HL-60 (cell line): ENCODE measurements at regions not wholly inside any gene's neighbourhood (a gene's known extent, or its start where the extent isn't known, plus 50 kb on each side); places are given as distances from the start of the nearest gene placed in this dataset.

Experiments used
- CTCF ChIP-seq: IDR thresholded peaks from one replicate; pipeline ENCODE4 v1.5.1; 2011; ENCODE audit warnings: low read length, control low read depth, inconsistent platforms; ENCODE audit not compliant: insufficient read depth
- POLR2AphosphoS5 ChIP-seq: IDR thresholded peaks from 2 replicates; pipeline ENCODE4 v1.6.1; 2012; ENCODE audit warnings: low read depth
- REST ChIP-seq: IDR thresholded peaks from 2 replicates; pipeline ENCODE4 v1.6.1; 2012; ENCODE audit warnings: low read depth; ENCODE audit not compliant: insufficient replicate concordance

DNA sequence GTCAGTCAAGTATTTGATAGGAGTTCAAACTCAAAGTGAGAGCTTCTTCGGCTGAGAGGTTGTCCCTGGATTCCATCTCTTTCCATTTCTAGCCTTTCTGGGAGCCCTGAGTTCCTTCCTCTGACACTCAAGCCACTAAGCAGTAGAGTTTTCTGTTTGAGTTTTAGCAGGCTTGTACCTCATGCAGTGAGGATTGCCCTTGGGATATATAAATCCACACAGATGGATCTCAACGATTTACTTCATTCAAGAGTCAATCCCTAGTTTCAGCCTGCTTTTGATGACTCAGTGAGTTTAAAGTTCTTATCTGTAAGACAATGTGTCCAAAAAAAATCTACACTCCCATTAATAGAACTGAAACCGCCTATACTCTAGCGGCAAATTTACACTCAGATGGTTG, 2240.9 kb upstream of the WWC1 start:
- TF ChIP-seq CTCF = no peak
- no peak for TF ChIP-seq REST
- TF ChIP-seq POLR2AphosphoS5 = no peak
